GM12872 (cell line): ENCODE measurements at regions not wholly inside any gene's neighbourhood (a gene's known extent, or its start where the extent isn't known, plus 50 kb on each side); places are given as distances from the start of the nearest gene placed in this dataset.

Experiments
- TF ChIP-seq, protein P1 (sequence below): IDR thresholded peaks from 3 replicates; pipeline ENCODE4 v1.5.1; 2011; ENCODE audit warnings: low read depth, mild to moderate bottlenecking, low read length, moderate library complexity; ENCODE audit not compliant: insufficient read depth

DNA sequence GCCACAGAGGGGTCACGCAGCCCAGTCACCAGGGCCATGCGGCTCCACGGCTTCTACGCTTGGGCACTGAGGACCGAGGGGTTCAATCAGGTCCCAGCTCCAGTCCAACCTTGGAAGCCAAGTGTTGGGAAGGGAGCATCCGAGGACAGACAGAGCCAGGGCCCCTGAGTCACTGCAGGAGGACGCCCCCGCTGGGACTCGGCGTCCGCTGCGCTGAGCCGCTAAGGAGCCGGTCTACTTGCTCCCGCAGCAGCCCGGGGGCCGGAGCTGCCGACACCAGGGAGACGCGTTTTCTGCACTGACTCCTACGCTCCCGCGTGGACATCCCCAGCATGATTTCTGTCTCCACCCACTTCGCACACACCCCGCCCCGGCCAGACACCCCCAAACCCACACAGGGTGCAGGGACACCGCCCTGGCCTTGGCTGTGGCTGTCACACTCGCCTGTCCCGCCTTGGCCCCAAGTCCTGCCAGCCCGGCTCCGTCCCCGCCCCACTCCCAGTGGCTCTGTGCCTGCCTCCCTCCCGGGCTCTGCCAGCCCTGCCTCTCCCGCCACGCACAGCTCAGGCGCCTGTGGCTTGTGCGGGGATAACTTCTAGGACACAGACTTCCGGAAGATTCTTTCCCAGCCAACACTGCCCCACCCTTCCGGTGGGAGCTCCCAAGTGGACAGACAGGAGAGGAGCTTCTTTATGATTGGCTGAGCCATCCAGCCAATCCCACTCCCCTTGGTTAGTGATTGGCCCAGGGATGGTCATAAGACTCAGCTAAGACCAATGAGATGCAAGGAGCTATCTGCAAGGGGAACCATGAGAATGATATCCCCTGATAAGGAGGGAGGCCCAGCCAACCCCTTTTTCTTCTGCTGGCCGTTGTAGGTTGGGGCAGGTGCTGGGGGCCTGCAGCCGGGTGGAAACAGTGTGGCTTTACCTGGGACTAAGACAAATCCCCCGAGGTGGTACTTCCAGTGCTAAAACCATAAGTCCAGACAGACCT lies 118.9 kb upstream of the SFSWAP start:
- TF ChIP-seq, protein P1, sequence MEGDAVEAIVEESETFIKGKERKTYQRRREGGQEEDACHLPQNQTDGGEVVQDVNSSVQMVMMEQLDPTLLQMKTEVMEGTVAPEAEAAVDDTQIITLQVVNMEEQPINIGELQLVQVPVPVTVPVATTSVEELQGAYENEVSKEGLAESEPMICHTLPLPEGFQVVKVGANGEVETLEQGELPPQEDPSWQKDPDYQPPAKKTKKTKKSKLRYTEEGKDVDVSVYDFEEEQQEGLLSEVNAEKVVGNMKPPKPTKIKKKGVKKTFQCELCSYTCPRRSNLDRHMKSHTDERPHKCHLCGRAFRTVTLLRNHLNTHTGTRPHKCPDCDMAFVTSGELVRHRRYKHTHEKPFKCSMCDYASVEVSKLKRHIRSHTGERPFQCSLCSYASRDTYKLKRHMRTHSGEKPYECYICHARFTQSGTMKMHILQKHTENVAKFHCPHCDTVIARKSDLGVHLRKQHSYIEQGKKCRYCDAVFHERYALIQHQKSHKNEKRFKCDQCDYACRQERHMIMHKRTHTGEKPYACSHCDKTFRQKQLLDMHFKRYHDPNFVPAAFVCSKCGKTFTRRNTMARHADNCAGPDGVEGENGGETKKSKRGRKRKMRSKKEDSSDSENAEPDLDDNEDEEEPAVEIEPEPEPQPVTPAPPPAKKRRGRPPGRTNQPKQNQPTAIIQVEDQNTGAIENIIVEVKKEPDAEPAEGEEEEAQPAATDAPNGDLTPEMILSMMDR = no peak

DNA sequence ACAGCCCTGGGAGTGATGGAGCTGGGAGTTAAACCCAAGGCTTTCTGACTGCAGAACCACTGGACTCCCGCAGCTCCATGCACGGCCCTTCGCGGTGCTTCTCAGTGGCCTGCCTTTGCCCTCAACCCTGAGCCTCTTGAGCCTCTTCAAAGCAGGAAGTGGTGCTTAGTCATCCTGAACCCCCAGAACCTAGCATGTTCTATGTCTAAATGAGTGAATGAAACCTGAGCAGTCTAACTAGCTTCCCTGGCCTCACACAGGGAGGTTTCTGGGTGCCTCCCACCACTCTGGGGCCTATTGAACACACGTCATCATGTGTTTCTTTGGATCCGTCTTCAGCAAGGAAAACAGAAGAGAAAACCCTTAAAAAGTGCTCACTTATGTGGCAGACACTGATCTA lies 117.9 kb upstream of the SFSWAP start:
- TF ChIP-seq, protein P1 = no peak

DNA sequence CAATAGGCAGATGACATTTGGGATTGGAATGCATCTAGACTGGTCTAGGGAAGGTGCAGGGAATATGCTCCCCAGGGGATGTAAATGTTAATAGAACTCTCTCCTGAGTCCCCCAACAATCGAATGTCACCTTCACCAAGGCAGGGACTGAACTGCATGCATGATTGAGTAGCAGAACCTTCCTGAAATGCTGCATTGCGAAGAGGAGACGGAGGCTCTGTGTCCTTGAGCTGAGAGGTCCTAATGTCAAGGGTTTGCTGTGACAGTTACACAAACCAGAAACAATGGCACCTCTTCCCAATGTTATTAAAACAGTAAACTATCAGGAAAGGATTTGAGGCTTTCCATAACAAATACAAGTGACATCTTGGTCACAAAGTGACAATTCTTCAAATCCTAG lies 117.5 kb upstream of the SFSWAP start:
- TF ChIP-seq, protein P1 = no peak

DNA sequence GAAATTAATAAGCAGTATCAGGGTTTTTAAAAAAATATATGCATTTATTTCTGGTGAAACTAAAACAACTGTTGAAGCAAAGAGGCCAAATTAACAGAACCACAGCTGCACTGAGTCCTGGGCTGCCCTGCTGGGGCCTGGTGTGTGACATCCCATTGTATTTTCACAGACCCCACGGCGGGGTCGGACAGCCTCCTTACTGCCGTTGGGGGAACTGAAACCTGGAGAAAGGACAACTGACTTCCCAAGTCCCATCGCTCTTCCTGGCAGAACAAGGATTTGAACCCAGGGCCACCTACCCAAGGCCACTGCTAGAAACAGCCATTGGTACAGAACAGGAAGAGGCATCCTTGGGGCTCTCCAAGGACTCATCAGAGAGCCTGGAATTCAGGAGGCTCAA lies 114.8 kb upstream of the SFSWAP start:
- TF ChIP-seq, protein P1 = no peak

DNA sequence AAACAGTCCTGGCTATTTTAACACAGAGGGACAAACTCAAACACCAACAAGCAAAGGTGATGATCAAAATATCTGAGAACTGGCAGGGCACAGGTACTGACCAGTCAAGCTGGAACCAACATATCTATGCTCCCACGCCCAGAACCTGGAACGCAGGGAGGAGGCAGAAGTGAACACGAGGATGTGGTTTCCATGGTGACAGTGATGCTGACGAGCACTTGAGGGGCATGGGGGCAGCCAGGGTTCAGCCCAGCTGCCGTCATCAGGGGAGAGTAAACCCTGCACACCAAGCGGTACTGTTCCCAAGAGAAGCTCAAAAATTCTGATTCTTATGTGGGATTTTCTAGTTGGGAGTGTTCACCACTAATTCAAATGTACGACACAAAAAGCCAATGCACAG lies 113.6 kb upstream of the SFSWAP start:
- TF ChIP-seq, protein P1 = no peak

DNA sequence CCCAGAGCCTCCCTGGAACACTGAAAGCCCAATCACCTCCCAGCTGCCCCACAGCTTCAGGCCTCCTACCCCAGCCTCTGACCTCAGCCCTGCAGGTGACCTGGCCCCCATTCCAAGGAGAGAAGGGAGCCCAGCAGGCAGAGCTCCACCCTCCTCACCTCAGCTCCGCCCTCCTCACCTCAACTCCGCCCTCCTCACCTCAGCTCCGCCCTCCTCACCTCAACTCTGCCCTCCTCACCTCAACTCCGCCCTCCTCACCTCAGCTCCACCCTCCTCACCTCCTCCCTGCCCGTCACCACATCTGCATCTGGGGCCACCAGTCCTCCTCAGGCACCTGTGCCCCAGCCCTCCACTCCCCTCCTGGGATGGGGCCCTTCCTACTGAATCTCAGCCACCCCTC lies 112.2 kb upstream of the SFSWAP start:
- TF ChIP-seq, protein P1 = no peak

DNA sequence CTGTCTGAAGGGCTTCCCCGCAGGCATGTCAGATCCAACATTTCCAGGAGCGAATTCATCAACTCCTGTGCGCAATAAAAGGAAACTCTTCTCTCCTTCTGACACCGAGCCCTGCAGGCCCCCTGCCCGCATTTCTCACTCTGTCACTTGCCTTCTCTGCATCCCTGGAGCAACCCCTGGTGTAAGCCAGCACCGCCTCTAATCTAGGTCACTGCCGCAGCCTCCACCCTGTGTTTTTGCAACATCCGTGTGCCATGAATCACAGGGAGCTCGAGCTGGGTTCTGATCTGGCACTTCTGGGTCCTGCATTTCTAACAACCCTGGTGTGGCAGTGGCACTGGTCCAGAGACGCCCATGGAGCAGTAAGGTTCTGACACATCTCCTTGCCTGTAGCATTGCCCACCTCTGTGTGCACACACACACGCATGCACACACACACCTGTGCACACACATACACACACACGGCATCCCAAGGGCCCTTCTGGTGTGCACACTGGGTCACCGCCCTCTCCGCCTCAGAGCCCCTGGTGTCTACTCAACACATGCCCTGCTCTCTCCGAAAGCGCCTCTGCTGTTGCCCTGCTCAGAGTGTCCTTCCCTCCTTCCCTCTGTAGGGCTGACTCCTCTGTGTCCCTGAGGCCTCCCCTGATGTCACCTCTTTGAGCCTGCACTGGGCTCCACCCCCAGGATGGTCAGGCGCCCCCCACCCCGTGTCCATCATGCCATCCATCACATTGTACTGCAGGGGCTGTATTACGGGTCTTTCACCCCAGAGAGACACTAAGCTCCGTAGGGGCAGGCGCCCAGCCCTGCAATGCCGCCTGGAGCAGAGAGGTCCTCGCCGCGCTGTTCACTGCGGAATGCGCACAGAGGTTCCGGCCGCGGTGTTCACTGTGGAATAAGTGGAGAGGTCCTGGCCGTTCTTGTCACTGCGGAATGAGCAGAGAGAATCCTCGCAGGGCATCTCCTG lies 111.4 kb upstream of the SFSWAP start:
- TF ChIP-seq, protein P1 = no peak
